ENCODE measurements at regions not wholly inside any gene's neighbourhood (a gene's known extent, or its start where the extent isn't known, plus 50 kb on each side); places are given as distances from the start of the nearest gene placed in this dataset.

GRCh38 chr1:87791931-87792740, 463.5 kb downstream of the LMO4 start:
- DNase-seq: no peak

GRCh38 chr1:87794788-87795614, 466.3 kb downstream of the LMO4 start:
- DNase-seq: no peak

GRCh38 chr1:87795615-87796337, 467.1 kb downstream of the LMO4 start:
- no peak for DNase-seq

- DNase-seq: no peak
Observed at GRCh38 chr1:87796471-87796901, 467.8 kb downstream of the LMO4 start.

DNA sequence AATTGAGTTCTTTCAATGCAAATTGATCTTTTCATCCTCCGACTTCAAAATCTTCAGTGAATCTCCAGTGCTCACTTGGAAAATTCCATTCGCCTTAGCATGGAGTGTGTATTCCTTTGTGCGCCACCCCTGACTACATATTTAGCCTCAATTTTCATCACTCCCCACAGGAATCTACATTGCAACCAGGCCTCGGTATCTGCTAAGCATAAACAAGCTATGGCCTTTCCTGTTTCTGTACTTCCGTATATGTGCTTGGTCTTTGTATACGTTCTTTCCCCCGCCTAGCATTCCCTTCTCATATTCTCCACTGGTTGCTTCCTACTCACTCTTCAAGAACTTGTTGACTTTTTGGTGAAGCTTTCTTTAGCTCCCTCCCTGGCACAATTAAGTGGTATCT, 470.8 kb downstream of the LMO4 start:
- no peak for DNase-seq

DNA sequence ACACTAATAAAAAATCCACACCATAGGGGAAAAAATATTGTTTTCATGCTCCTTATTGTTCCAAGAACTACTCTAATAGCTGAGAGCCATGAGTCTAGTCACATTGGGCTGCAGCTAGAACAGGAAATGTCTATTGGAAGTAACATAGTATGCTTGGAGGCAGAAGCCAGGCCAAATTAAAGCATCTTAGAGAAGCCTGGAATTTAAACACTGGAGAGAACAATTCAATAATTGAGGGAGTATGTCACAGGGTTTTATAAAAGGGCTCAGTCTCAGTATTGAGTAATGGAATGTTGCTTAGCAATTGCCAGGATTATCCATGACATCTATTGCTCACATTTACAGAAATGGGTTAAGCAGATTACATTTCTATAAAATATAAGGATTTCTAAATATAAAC, 471.3 kb downstream of the LMO4 start:
- no peak for DNase-seq

GRCh38 chr1:87803375-87803774, 474.7 kb downstream of the LMO4 start:
- DNase-seq: no peak

GRCh38 chr1:87804128-87804527, 475.4 kb downstream of the LMO4 start:
- no peak for DNase-seq

DNA sequence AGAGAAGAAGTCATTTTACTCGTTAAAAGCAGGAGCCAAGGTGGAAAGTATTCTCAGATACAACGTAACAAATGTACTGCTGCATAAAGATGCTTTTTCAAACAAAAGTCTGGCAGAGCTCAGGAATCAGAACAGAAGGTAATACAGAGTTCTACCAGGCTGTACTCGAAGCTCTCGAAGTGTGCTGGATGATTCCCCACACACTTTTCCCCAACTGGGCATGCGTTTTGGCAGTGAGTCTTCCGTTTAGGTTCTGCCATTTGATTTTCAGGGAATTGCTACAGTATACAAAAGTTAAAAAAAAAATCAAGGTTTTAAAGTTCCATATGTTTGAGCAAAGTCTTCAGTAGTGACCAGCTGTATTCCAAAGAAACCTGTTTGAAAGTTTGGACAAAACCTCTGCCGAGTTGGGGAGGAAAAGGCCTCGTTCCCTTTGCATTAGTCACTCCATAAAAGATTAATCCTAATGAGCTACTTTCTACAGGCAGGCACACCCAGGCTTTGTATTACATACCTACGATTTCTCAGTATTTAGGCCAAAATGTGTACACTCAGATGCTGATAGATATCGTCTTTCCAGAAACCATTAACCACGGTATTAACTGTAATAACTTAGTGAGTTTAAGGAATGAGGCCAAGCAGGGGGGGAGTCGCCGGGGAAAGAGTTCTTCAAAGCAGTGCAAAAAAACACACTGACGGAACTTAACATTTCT, 477.1 kb downstream of the LMO4 start:
- DNase-seq: no peak

DNA sequence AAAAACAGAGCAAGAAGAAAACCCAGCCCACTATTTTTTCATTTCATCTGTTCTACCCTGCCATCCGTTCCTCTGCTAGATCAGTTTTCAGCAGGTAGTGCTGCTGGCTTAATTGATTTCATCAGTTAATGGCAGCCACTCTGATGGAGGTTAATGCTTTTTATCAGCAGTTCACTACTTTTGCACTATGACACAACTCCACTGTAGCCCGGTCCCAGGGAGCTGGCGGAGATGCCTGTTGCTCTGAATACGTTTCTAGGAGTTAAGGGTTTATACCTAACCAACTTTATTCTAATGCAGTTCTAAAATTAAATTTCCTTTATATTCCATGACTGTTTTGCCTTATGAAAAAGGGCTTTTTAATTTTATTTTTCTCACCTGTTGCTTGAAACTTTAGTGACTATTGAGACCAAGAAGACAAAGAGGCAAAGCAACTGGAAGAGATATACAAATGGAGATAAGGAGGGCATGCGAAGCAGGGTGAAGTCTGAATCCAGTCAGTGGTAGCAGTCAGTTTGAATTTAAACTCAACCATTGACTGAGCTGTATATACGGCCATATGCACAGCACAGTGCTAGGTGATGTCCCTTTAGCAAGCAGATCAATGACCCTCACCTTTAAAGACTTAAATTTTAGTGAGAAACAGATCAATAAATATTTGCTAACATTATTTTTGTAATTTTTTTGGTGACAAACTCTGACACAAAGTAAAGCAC, 477.9 kb downstream of the LMO4 start:
- DNase-seq: no peak

DNA sequence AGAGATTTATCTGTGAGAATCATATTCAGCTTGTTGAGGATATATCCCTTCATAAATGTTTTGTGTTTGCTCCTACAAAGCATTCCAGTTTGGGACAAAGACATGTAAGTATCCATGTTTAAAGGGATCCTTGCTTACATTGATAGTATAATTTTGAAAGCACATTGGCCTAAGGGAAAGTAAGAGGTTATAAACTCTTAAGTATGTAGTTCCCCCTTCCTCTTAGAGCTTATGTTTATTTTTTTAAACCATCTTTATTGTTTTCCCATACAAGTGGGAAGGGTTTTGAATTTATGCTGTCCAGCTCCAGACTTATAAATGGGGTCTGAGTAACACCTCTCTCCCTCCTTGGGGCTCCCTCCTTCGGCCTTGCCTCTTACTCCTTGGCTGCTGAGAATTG, 481.5 kb downstream of the LMO4 start:
- no peak for DNase-seq

DNA sequence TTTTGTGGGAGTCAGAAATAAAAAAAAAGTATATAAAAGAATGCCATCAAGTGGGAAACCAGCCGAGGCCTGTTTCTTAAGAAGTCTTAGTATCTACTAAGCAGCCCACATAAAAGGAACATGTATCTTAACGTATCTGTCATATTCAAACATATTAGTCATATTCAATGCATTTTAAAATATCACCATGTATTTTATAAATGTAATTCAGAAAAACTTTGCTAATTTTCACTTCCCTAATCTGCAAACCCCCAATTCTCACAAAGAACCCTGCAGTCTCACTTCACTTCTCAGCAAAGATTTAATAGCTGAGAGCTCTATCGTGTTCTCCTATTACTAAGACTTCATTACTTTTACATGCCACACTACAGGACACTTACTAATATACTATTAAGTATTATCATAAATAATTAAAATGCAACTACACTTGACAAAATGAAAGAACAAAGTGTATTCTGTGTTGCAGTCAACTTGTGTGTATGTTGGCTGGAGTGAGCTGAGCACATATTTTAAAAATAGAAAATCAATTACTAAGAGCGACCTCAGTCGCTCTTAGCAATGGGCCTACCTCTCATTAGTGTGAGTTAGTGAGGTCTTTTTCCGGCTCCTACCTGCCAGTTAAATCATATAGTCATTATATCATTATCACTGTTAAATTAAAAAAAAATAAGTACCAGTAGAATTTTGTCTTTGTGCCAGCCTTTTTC, 484.3 kb downstream of the LMO4 start:
- no peak for DNase-seq

DNA sequence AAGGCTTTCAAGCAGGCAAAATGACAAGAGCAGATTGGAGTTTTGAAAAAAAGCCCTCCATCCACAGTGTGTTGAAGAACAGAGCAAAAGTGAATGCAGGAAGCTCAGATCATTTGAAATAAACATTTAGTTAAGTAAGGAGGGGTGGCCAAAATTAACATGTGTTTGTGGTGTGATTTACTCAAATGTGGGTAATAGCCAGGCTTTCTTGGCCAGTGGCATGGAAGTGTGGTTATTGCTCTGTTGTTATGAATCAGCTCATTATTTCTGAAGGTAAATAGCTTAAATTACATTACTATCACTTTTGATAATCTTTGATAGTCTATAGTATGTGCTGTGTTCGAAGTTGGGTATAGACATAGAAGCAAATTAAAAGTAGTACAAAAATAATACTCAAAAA, 485.9 kb downstream of the LMO4 start:
- DNase-seq: no peak

DNA sequence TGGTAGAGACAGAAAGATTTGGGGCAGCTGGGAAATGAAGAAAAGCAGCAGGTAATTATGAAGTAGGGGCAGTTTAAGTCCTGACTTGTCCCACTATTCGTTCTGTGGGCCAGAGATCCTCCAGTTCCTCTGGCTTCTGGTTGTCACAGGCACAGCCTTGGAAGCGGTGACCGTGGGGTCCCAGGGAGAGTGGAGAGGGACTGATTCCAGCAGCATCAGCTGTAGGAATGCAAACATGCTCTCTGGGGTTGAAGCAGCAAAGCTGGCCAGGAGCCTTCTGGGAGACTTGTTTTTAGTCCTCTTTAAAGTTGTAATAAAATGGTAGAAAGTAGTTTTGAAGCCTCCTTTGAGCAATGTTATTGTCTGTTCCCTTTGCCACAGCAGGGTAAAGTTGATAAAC, 488.0 kb downstream of the LMO4 start:
- DNase-seq: no peak

GRCh38 chr1:87820668-87821334, 492.1 kb downstream of the LMO4 start:
- no peak for DNase-seq

- no peak for DNase-seq
Observed at GRCh38 chr1:87821335-87821697, 492.6 kb downstream of the LMO4 start.

DNA sequence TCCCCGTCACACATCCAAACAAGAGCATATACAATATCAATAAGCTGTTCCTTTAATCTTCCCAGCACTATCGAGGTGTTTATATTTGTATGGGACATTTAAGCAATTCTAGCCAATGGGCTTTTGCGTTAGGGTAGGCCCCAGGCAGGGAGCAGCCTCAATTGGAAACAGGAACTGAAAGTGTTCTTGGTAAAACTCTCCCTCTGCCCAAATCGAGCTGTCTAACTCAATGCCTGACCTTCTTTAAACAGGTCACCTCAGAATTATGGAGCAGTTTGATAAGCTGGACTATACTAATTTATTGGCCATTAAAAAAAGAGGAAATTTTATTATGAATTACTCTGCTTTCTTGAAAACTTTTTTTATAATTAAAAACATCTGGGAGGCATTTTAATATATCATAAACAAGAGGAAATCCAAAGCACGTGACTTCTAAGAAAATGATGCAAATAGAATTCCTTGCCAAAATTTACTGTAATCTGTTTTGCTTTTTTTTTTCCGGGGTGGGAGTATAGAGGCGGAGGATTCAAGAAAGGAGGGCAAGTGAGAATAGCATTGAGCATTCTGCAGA, 498.1 kb downstream of the LMO4 start:
- no peak for DNase-seq

GRCh38 chr1:87829360-87829759, 500.7 kb downstream of the LMO4 start:
- DNase-seq: no peak

DNA sequence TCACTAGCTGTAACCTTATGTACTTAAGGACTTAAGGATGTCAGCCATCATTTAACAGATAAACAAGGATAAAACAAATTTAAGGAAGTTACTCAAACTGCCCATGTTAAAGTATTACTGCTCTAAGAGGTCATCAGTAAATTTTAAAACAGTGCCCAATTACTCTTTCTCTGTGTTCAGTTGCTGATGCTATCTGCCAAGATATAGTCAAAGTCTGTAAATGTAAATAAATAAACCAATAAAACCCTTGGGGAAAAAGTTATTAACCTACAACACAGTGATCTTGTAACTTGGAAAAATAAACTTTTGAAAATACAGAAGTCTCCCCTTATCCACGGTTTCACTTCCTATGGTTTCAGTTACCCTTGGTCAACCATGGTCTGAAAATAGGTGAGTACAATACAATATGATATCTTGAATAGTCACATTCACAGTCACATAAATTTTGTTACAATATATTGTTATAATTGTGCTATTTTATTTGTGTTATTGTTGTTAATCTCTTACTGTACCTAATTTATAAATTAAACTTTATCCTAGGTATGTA, 501.8 kb downstream of the LMO4 start:
- no peak for DNase-seq

GRCh38 chr1:87833166-87833565, 504.5 kb downstream of the LMO4 start:
- DNase-seq: no peak
